PFSK-1 (cell line): ENCODE measurements at regions not wholly inside any gene's neighbourhood (a gene's known extent, or its start where the extent isn't known, plus 50 kb on each side); places are given as distances from the start of the nearest gene placed in this dataset.

Experiments
- FOXP2 ChIP-seq: optimal IDR thresholded peaks from 2 replicates; pipeline ENCODE3; 2011; ENCODE audit warnings: borderline replicate concordance, control low read depth, inconsistent platforms; ENCODE audit not compliant: insufficient read depth; ENCODE audit errors: extremely low read length, extremely low read depth
- POLR2AphosphoS5 ChIP-seq: IDR thresholded peaks from 2 replicates; pipeline ENCODE4 v1.6.1; 2012; ENCODE audit warnings: low read depth, mild to moderate bottlenecking, control low read depth, low read length, moderate library complexity
- SIN3A ChIP-seq: IDR thresholded peaks from 2 replicates; pipeline ENCODE4 v1.6.1; 2012; ENCODE audit warnings: mild to moderate bottlenecking, low read length, moderate library complexity, borderline replicate concordance; ENCODE audit not compliant: insufficient read depth
- TAF1 ChIP-seq: IDR thresholded peaks from 2 replicates; pipeline ENCODE4 v1.6.1; 2012; ENCODE audit warnings: low read length, control low read depth, borderline replicate concordance; ENCODE audit not compliant: insufficient read depth
- TF ChIP-seq, protein P1 (sequence below), 2 experiments: IDR thresholded peaks; 2 replicates each; pipeline versions ENCODE4 v1.6.1 to v1.8.0; 2011 to 2012; ENCODE audit warnings: low read depth in 2 of 2, low read length in 2 of 2, control low read depth in 1 of 2, inconsistent platforms in 1 of 2, mild to moderate bottlenecking in 1 of 2, moderate library complexity in 1 of 2; ENCODE audit not compliant: insufficient read depth in 1 of 2

DNA sequence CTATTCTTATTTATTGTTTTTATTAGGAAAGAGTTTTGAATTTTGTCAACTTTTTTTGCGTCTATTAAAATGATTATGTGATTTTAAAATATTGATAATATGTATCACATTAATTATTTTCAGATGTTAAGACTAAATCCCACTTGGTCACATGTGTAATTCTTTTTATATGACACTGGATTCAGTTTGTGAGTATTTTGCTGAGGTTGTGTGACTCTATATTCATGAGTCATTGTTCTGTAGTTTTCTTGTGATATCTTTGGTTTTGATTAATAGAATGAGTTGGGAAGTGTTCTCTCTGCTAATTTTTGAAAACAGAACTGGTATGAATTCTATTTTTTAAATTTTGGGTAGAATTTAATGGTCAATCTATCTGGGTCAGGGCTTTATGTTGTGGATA lies 317.9 kb downstream of the ETS1 start:
- TF ChIP-seq FOXP2, result no peak
- TF ChIP-seq SIN3A, result no peak
- TF ChIP-seq, protein P1, sequence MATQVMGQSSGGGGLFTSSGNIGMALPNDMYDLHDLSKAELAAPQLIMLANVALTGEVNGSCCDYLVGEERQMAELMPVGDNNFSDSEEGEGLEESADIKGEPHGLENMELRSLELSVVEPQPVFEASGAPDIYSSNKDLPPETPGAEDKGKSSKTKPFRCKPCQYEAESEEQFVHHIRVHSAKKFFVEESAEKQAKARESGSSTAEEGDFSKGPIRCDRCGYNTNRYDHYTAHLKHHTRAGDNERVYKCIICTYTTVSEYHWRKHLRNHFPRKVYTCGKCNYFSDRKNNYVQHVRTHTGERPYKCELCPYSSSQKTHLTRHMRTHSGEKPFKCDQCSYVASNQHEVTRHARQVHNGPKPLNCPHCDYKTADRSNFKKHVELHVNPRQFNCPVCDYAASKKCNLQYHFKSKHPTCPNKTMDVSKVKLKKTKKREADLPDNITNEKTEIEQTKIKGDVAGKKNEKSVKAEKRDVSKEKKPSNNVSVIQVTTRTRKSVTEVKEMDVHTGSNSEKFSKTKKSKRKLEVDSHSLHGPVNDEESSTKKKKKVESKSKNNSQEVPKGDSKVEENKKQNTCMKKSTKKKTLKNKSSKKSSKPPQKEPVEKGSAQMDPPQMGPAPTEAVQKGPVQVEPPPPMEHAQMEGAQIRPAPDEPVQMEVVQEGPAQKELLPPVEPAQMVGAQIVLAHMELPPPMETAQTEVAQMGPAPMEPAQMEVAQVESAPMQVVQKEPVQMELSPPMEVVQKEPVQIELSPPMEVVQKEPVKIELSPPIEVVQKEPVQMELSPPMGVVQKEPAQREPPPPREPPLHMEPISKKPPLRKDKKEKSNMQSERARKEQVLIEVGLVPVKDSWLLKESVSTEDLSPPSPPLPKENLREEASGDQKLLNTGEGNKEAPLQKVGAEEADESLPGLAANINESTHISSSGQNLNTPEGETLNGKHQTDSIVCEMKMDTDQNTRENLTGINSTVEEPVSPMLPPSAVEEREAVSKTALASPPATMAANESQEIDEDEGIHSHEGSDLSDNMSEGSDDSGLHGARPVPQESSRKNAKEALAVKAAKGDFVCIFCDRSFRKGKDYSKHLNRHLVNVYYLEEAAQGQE (IDR thresholded peaks at IDR 0.05; ENCODE audit: insufficient read depth in 1 of 2, low read depth in 2 of 2, low read length in 2 of 2), result no peak
- no peak for TF ChIP-seq TAF1

DNA sequence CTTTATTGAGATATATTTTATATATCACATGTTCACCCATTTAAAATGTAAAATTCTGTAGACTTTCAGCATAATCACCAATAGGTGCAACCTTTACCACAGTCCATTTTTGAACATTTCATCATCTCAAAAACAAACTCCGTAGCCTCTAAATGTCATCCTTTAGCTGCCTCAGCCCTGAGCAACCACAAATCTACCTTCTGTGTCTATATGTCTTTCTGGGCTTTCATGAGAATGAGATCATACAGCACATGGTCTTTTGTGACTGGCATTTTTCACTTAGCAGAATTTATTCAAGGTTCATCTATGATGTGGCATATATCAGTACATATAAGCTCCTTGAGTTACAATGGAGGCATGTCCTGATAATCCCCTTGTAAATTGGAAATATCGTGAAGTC lies 320.5 kb downstream of the ETS1 start:
- TF ChIP-seq, protein P1 (IDR thresholded peaks at IDR 0.05; ENCODE audit: insufficient read depth in 1 of 2, low read depth in 2 of 2, low read length in 2 of 2), result no peak
- TF ChIP-seq POLR2AphosphoS5, result no peak
- no peak for TF ChIP-seq SIN3A
- TF ChIP-seq FOXP2, result no peak
- no peak for TF ChIP-seq TAF1

DNA sequence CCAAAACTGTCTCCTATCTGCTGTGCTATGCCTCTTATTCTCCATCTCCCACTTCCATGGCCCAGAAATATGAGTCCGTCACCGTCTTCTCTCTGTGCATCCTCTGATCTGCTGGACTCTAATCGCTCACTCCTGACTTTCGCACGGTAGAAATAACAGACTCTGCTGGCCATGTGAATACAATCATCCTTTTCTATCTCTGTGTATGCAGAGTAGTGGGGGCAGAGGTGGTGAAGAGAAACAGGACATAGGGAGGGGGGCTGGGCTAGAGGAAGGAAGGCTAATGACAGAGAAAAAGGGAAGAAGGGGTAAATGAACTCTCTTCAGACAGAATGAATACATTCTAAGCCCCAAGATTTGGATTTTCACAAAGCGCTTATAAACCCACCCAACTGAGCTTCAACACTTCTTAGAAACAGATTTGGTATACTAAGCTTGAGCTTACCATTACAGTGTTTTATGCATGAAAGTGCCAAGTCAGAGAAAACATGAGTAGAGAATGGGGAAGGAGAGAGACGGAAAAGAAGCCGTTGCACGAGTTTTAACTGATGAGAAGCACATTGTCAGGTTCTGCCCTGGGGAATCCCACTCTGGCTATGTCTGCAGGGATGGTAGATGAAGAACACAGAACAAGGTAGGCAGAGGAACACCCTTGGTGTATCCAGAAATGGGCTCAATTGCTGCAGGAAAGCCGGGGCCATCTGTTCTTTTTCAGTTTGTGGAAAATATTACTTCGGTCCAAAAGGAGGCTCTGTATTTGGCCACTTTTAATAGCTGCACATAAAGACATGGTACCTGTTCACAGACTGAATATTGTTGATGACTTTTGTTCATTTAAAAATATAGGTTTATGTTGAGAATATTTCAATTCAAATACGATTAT lies 324.7 kb downstream of the ETS1 start:
- peak; percentile 28; the same call in 1 of the 2 replicates for TF ChIP-seq POLR2AphosphoS5
- TF ChIP-seq SIN3A, result no peak
- TF ChIP-seq, protein P1 (IDR thresholded peaks at IDR 0.05; ENCODE audit: insufficient read depth in 1 of 2, low read depth in 2 of 2, low read length in 2 of 2), result no peak
- no peak for TF ChIP-seq FOXP2
- TF ChIP-seq TAF1, result no peak

DNA sequence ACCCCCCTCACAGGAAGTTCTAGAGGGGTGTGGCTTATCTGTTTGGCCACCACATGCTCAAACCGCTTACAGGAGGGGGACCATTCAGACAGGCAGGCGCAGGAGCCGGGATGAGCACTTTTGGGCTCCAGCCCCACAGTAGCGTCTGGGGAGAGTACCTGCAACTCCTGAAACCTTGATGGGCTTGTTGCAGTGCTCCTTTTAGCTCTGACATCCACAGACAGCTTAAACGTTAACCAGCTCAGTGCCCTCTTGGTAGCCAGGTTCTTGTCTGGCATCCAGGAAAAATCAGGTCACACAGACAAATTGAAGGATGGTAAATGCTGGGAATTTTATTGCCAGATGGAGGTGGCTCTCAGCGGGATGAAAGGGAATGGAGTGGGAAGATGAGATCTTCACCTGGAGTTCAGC lies 326.3 kb downstream of the ETS1 start:
- TF ChIP-seq FOXP2, result no peak
- TF ChIP-seq SIN3A, result no peak
- TF ChIP-seq POLR2AphosphoS5, result no peak
- no peak for TF ChIP-seq TAF1
- TF ChIP-seq, protein P1 (IDR thresholded peaks at IDR 0.05; ENCODE audit: insufficient read depth in 1 of 2, low read depth in 2 of 2, low read length in 2 of 2), result no peak
